HG02884 (cell line): ENCODE measurements at regions not wholly inside any gene's neighbourhood (a gene's known extent, or its start where the extent isn't known, plus 50 kb on each side); places are given as distances from the start of the nearest gene placed in this dataset.

ENCODE experiments used
- ATAC-seq: cut with Tn5 transposase; IDR thresholded peaks from one replicate; pipeline ENCODE4 v1.9.1; 2021; ENCODE audit warnings: mild to moderate bottlenecking, moderate library complexity; ENCODE audit not compliant: unreplicated experiment

DNA sequence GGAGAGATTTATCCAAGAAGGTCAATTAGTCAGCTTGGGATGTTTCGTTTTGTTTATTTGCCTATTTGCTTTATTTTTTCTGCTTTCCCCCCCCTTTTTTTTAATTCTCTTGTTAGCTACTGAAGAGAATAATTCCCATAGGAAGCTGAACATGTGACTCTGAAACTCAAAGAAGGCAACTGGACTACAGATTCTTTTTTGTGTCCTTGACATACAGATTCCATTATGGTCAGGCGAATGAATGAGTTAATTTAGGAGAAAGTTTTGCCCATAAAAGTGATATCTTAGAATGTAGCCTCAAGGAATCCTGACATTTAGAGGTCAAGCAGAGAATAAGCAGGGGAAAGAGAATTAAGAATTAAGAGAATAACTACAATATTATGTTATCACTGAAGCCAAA is 514.2 kb upstream of the LINC00305 start:
- no peak for ATAC-seq

GRCh38 chr18:64659196-64659595 is 510.3 kb upstream of the LINC00305 start:
- ATAC-seq: no peak

- no peak for ATAC-seq
These were observed 504.2 kb upstream of the LINC00305 start for GRCh38 chr18:64653068-64653467.

- ATAC-seq: no peak
These were observed 501.2 kb upstream of the LINC00305 start for GRCh38 chr18:64650068-64650467.

GRCh38 chr18:64645753-64646152 is 496.9 kb upstream of the LINC00305 start:
- no peak for ATAC-seq

DNA sequence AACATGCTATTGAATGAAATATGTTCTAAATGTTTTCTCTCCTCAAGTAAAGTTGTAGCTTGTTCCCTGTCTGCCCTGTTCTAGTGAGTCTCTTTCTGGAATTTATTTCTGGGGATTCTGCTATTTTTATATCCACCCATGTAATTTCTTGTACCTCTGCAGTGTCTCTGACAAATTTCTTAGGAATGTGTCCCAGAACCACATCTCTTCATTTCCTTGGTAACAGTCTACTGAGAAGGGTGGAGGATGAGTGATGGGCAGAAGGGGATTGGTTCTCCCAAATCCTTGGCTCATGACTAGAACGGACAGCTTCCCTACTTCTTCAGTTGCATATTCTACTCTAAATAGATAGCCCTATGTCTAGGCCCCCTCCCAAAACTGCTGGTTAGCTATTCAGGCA is 490.6 kb upstream of the LINC00305 start:
- no peak for ATAC-seq

- no peak for ATAC-seq
These were observed 472.2 kb upstream of the LINC00305 start for GRCh38 chr18:64620971-64621560.

DNA sequence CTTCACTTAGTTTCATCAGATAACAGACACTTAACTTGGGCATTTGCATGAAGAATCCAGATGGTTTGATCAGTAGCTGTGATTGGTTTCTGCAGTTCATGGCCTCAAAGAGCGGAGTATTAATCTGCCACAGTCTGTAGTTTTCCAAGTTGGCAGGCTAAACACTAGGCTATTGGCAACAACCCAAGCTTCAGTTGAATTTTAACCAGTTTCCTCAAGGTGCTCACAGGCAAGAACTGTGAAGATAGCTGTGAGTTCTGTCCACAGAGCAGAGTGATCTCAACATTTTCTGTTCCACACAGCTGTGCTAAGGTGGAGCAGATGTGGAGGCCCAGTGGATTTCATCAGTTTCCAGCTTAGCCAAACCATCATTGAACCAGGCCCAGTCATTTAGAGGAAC is 469.5 kb upstream of the LINC00305 start:
- ATAC-seq: no peak

DNA sequence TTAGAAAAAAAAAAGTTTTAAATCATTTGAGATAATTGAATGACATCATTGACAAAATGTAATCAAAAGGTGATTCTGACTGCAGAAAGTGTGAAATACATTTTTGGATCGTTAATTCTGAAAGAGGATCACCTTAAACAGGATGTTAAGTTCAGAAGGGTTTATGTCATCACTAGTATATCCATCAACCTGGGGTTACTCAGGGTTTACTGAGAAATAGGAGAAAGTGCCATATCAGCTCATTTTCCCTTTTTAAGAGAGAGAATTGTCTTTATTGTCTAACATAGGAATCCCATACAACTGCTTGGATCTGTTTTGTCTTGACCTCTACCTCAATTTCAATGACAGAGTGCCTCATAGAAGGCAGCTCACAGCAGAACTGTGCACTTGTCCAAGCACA is 466.1 kb upstream of the LINC00305 start:
- no peak for ATAC-seq

DNA sequence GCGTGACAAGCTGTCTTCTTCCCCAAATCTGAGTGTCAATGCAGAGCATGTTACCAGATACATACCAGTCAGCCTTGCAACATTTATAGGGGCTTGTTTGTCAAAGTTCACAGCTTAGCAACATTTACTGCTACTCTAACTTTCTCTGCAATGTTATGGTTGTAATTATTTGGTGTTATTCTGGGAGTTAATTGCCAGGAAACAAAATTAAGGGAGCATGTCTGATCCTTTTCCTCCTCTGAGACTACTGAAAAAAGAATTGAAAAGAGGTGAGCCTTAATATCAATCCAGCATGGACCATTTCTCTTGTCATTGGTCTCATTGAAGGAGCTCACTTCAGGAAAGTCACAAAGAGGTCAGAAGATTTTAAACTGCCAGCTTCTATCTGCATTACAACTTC is 465.6 kb upstream of the LINC00305 start:
- ATAC-seq: no peak

GRCh38 chr18:64592246-64592645 is 443.4 kb upstream of the LINC00305 start:
- no peak for ATAC-seq

DNA sequence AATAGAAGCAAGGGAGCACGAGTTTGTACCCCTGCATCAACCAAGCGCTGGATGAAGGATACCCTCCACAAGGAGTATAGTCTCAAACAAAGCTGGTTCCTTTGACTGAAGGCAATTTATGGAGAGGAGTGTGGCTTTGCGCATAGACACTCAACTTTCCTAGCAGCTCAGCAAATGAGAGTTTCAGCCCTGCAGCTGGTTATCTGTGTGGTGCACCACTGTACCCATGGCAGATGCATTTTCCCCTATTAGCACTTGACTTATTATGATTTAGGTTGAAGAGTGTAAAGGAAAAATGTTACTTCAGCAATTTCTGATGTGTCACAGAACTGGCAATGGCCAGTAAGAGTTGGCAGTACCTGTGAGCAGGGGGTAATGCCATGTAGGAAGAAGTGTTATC is 440.1 kb upstream of the LINC00305 start:
- ATAC-seq: no peak

GRCh38 chr18:64566456-64566855 is 417.6 kb upstream of the LINC00305 start:
- ATAC-seq: no peak

DNA sequence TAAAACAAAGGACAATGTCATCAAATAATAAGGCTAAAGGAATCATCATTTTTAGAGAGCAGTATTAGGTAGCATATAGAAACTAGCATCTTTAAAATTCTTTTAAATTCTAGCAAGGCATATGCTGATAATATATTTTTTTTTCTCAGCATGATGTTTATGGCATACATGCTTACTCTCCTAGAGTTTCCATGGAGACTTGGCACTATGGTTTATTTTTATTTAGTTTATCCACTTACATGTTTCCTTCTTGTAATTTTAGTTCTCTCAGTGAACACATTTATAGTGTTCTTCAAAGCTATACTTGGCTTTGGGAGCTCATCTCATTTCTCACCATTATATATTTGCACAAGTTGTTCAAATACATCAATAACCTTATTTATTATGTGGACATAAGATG is 413.8 kb upstream of the LINC00305 start:
- no peak for ATAC-seq

DNA sequence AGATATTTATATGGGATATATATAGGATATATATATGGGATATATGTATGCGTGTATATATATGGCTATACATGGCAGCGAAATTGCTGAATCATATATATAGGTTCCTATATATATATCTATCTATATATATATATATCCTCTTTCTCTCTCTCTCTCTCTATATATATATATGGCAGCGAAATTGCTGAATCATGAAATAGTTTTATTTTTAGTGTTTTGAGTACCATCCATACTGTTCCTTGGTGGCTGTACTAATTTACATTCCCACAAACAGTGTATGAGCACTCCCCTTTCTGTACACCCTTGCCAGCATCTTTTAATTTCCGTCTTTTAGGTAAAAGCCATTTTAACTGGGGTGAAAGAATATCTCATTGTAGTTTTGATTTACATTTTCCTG is 397.6 kb upstream of the LINC00305 start:
- no peak for ATAC-seq

DNA sequence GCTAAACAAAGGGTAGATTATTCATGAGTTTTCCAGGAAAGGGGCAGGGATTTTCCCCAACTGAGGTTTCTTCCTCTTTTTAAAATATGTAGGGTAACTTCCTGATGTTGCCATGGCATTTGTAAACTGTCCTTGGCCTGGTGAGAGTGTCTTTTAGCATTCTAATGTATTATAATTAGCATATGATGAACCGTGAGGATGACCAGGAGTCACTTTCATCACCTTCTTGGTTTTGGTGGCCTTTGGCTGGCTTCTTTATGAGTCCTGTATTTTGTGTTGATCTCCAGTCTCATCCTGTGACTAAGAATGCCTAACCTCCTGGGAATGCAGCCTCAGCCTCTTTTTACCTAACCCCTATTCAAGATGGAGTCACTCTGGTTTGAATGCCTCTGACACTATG is 391.0 kb upstream of the LINC00305 start:
- no peak for ATAC-seq

DNA sequence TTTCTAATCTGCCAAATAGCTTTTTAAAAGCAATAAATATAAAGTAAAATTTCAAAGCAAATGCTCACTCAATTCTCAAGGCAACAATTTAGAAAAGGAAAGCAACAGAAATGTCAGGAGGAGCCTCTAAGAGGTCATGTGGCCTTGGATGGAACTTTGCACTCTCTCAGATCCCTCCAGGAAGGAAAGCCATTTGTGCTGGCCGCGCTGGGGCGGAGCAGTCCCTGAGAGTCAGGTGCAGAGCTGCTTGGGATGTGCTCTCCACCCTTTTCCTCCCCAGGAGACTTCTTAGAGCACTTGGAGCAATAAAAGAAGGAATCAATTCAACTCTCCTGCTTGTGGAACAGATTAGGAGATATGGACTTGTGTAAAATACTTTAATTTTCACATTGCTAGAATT is 379.8 kb upstream of the LINC00305 start:
- no peak for ATAC-seq

- ATAC-seq: no peak
These were observed 370.3 kb upstream of the LINC00305 start for GRCh38 chr18:64519201-64519600.

DNA sequence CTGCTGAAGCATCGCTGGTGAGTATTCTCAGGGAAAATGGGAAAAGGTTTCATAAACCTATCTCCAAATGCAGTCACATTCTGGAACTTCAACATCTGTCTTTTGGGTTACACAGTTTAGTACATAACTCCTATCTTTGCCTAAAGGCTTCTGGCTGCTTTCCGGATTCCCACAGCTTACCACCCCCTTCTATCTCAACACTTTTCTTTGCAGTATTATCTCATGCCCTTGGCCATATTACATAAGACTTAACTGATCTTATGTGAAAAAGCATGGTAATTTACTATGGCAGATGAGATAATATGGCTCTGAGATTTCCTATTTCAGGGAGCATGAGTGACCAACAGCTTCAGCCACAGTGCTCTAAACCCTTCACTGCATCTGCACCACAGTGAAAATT is 369.3 kb upstream of the LINC00305 start:
- ATAC-seq: no peak

DNA sequence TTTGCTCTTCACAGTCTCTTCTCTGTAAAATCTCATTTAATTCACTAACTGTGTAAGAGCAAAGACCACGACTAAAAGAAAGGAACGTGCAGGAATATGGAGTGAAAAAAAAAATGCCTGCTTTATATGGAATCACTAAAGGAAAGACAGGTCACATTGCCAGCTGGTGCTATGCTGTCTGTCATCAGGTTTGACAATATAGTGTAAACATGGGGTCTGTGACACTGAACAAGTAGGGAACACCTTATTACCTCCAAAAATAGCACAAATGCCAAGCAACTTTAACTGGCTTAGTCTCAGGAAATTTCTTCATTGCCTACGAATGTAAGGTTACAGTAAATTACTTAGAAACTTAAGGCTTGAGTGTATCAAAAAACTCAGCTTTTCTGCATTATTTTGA is 364.5 kb upstream of the LINC00305 start:
- ATAC-seq: no peak

GRCh38 chr18:64490207-64490606 is 341.3 kb upstream of the LINC00305 start:
- ATAC-seq: no peak

DNA sequence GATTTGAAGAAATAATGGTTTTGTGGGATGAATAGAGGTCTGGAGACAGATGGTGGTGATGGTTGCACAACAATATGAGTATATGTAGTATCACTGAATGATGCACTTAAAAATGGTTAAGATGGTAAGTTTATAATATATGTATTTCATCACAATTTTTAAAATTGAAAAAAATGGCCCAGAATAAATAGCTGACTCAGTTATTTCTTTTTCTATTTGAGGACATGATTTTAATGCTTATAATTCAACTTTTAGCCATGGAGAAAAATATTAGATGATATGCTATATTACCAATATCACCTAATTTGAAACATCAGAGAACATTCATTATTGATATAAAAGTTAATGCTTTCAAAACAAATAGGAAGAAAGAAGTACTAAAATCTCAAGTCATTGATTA is 339.8 kb upstream of the LINC00305 start:
- ATAC-seq: no peak

DNA sequence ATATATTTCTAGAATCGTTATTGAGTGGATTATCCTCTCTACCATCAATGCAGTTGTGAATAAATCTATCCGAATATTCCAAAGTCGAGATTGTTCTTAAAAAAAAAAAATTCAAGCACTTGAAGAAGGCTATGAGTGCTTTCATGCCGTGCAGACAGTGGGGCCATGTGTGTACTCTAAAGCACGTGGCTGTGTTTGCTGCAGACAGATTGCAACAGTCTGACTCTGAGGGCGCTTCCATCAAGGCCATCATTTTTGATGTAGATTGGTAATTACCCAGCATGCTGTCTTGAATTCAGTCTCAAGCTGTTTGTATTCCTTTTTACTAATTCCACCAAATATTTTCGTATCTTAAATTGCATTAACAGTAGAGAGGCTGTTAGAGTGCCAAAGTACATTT is 325.9 kb upstream of the LINC00305 start:
- ATAC-seq: no peak

DNA sequence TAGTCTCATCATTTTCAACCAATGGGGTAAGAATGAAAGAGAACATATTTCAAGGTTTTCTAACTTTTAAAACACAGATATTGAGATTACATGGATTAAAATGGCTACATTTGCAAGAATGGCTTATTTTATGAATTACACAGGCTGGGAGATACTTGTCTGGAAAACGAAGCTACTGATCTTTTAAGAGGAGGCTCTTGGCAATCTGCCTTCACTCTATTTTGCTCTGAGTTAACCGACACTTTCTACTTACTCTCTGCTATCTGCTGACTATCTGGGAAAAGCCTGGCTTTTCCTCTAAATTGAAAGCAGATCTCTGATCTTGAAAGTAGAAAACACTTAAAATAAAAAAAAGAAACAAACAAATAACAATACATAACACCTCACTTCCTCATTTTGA is 325.4 kb upstream of the LINC00305 start:
- no peak for ATAC-seq
